A673 (cell line): ENCODE measurements at regions not wholly inside any gene's neighbourhood (a gene's known extent, or its start where the extent isn't known, plus 50 kb on each side); places are given as distances from the start of the nearest gene placed in this dataset.

Source experiments
- BruUV-seq: library from RNA; stranded (reverse); fragments of 400-500 nt; replicated peaks from 2 replicates; lab custom pipeline; 2021; lab: Mats Ljungman, UMichigan
- CTCF ChIA-PET: fragments of 300-600 bp; sonication (Branson Sonifier 250); formaldehyde crosslinking; loops from one replicate; lab custom pipeline; 2022; ENCODE audit warnings: antibody characterized with exemption; lab: Charles Lee
- POLR2A ChIA-PET: fragments of 300-600 bp; sonication (Branson Sonifier 250); formaldehyde crosslinking; loops from one replicate; lab custom pipeline; 2022; ENCODE audit warnings: antibody characterized with exemption; ENCODE audit not compliant: low non-redundant PET; lab: Charles Lee
- DNase-seq: peaks from one replicate; pipeline ENCODE4 v3.0.0-alpha.2; 2015; ENCODE audit warnings: low spot score
- H3K27ac ChIP-seq: fragments of 200-600 bp; sonication (generic); 2 replicates; pipeline ENCODE4 v1.5.1; 2016; ENCODE audit warnings: mixed run types, low read depth, mild to moderate bottlenecking, mixed read lengths, antibody characterized with exemption, low read length; ENCODE audit not compliant: poor library complexity, severe bottlenecking
- H3K27me3 ChIP-seq: fragments of 200-600 bp; sonication (generic); replicated peaks from 2 replicates; pipeline ENCODE4 v1.6.1; 2017; ENCODE audit warnings: mixed run types, low read depth, mild to moderate bottlenecking, mixed read lengths, antibody characterized with exemption, low read length; ENCODE audit not compliant: insufficient read depth, poor library complexity
- H3K36me3 ChIP-seq: fragments of 200-600 bp; sonication (generic); 2 replicates; pipeline ENCODE4 v1.6.1; 2016; ENCODE audit warnings: mixed run types, mild to moderate bottlenecking, mixed read lengths, antibody characterized with exemption, low read length; ENCODE audit not compliant: insufficient read depth, poor library complexity, severe bottlenecking
- H3K4me1 ChIP-seq: fragments of 200-600 bp; sonication (generic); 2 replicates; pipeline ENCODE4 v1.6.1; 2017; ENCODE audit warnings: mixed run types, mild to moderate bottlenecking, mixed read lengths, antibody characterized with exemption, low read length; ENCODE audit not compliant: insufficient read depth, poor library complexity, severe bottlenecking
- H3K4me3 ChIP-seq: fragments of 200-600 bp; sonication (generic); 2 replicates; pipeline ENCODE4 v1.5.1; 2016; ENCODE audit warnings: low read depth, mixed run types, mild to moderate bottlenecking, mixed read lengths, low read length; ENCODE audit not compliant: poor library complexity, severe bottlenecking
- H3K9me3 ChIP-seq: fragments of 200-600 bp; sonication (generic); 2 replicates; pipeline ENCODE4 v1.6.1; 2016; ENCODE audit warnings: mixed run types, low read depth, mild to moderate bottlenecking, mixed read lengths, antibody characterized with exemption, low read length; ENCODE audit not compliant: poor library complexity, severe bottlenecking
- EZH2 ChIP-seq: fragments of 200-600 bp; sonication (generic); IDR thresholded peaks from 2 replicates; pipeline ENCODE4 v1.6.1; 2017; ENCODE audit warnings: borderline replicate concordance, low read depth, mild to moderate bottlenecking, mixed read lengths, antibody characterized with exemption, low read length; ENCODE audit not compliant: poor library complexity, severe bottlenecking
- intact Hi-C: fragments of 100-400 bp; cut with micrococcal nuclease; formaldehyde crosslinking; loops from one replicate; pipeline ENCODE4 v1.10.0; 2022; ENCODE audit not compliant: unreplicated experiment
- TF ChIP-seq, protein P1 (sequence below): fragments of 300-800, 200-600 bp; sonication (generic); conservative IDR thresholded peaks from 2 replicates; pipeline ENCODE4 v1.5.1; 2017; ENCODE audit warnings: low read depth, mild to moderate bottlenecking, antibody characterized with exemption, low read length, moderate library complexity, mixed read lengths

DNA sequence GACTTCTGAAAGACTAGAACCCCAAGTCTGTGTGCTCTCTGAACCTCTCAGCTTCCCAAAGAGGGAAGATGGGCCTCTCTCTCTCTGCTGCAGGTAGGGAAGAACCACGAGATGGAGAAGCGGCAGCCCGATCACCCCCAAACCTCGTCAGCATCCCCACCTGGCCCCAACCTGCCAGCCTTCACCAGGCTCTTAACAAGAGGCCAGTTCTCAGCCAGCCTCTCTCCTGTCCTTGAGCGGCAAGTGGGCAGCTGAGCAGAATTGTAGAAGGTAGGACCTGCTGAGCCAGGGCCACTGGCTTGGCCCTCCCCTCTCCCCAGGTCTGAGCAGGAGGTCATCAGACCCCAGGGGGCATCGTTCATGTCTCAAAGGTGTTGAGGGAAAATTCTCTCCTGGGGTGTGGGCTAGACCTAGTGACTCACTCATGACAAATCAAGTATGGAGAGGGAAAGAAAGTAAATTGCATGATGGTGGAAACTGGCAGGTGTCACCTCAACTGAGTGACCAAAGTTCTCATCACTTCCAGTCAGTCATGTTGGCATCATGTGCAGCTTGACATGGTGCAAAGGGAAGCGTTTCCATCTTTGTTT is 92.0 kb upstream of the GPR26 start:
- Histone ChIP-seq H3K4me3 (no peak overlapping the region), H3K9me3 (no peaks in the 10 kb centered on the region), H3K27me3 (peaks cover 38% of the 10 kb centered on the region), H3K36me3 (no peaks in the 10 kb centered on the region), H3K4me1 (no peaks in the 10 kb centered on the region), H3K27ac (no peak overlapping the region)
- TF ChIP-seq EZH2, result no peak
- TF ChIP-seq, protein P1, sequence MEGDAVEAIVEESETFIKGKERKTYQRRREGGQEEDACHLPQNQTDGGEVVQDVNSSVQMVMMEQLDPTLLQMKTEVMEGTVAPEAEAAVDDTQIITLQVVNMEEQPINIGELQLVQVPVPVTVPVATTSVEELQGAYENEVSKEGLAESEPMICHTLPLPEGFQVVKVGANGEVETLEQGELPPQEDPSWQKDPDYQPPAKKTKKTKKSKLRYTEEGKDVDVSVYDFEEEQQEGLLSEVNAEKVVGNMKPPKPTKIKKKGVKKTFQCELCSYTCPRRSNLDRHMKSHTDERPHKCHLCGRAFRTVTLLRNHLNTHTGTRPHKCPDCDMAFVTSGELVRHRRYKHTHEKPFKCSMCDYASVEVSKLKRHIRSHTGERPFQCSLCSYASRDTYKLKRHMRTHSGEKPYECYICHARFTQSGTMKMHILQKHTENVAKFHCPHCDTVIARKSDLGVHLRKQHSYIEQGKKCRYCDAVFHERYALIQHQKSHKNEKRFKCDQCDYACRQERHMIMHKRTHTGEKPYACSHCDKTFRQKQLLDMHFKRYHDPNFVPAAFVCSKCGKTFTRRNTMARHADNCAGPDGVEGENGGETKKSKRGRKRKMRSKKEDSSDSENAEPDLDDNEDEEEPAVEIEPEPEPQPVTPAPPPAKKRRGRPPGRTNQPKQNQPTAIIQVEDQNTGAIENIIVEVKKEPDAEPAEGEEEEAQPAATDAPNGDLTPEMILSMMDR, result no peak
- ChIA-PET POLR2A (no interaction called here), CTCF (interaction anchor here (0.7 kb wide), 1 partner anchor 63 kb away, joined by 3 read pairs; no protein-coding TSS in a partner anchor)
- no peak for DNase-seq
- intact Hi-C loops, result no loop called here
- no TSS peak for BruUV-seq

DNA sequence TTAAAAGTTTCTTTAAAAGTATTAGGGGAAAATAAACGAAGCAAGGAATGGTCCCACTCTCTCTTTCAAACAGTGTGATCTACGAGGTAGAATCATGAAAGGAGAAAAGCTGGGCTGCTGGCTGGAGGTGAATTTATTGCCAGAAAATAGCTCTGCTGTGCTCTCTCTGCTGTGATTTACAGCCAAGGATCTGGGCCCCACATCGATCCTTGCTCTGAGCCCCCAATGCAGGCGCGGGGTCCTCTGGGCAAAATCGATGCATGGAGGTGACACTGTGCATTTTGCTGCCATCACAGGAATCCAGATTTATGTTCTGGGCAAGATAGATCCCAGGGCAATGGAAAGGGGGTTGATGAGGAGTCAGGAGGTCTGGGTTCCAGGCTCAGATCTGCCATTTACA is 91.0 kb upstream of the GPR26 start:
- Histone ChIP-seq H3K27me3 (peaks cover 45% of the 10 kb centered on the region), H3K4me1 (no peaks in the 10 kb centered on the region), H3K36me3 (no peaks in the 10 kb centered on the region), H3K27ac (no peak overlapping the region), H3K4me3 (no peak overlapping the region), H3K9me3 (no peaks in the 10 kb centered on the region)
- POLR2A ChIA-PET, result no interaction called here
- TF ChIP-seq EZH2, result no peak
- TF ChIP-seq, protein P1, result no peak
- no peak for DNase-seq
- no TSS peak for BruUV-seq
- intact Hi-C loops, result no loop called here
- CTCF ChIA-PET, result no interaction called here

DNA sequence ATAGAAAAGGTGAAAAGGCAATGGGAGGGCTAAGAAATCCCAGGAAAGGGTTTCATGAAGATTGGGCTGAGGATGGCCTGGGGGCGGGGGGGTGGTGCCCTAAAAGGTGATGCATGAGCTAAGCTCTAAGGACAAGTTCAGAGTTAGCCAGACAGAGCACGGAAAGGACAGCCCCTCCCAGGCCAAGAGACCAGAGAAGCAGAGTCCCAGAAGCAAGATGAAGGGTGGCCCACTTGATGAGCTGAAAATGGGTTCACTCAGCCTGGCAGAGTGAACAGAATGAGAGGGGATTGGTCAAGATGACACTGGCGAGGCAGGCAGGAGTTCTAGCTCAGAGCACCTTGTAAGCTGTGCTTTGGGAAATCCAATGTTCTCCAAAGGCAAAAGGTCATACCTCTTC is 89.4 kb upstream of the GPR26 start:
- TF ChIP-seq EZH2, result no peak
- TF ChIP-seq, protein P1, result no peak
- Histone ChIP-seq H3K36me3 (no peaks in the 10 kb centered on the region), H3K9me3 (no peaks in the 10 kb centered on the region), H3K4me1 (no peaks in the 10 kb centered on the region), H3K27me3 (peaks cover 40% of the 10 kb centered on the region), H3K4me3 (no peak overlapping the region), H3K27ac (no peak overlapping the region)
- intact Hi-C loops, result no loop called here
- no peak for DNase-seq
- CTCF ChIA-PET, result no interaction called here
- no TSS peak for BruUV-seq
- POLR2A ChIA-PET, result no interaction called here
